ENCODE measurements at regions not wholly inside any gene's neighbourhood (a gene's known extent, or its start where the extent isn't known, plus 50 kb on each side); places are given as distances from the start of the nearest gene placed in this dataset.

DNA sequence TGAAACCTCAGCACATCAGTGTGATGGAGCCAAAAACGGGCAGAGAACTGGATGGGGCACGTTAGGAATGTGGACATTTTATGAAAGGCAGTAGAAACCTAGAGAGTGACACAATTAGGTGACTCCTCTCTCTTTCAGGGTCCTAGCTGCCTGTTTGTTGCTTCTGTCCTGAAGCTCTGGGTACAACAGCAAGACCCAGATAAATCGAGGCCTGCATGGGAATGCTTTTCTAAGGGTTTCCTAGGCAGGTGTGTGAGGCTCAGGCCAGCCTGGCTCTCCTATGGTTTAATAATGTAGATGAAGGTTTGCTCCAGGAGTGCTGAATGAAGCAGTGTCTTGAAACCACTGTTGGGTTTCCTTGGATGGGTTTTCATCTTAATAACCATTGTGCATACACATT lies 517.1 kb upstream of the RAB6C start:
- H3K27me3 ChIP-seq (ENCODE audit: insufficient read depth, low read length): no peaks in the 10 kb centered on the region
- H3K4me3 ChIP-seq (ENCODE audit: low read length): no peak overlapping the region
- no peaks in the 10 kb centered on the region for H3K9me3 ChIP-seq (ENCODE audit: low read depth, low read length)
- no peaks in the 10 kb centered on the region for H3K4me1 ChIP-seq (ENCODE audit: insufficient read depth, low read length)

DNA sequence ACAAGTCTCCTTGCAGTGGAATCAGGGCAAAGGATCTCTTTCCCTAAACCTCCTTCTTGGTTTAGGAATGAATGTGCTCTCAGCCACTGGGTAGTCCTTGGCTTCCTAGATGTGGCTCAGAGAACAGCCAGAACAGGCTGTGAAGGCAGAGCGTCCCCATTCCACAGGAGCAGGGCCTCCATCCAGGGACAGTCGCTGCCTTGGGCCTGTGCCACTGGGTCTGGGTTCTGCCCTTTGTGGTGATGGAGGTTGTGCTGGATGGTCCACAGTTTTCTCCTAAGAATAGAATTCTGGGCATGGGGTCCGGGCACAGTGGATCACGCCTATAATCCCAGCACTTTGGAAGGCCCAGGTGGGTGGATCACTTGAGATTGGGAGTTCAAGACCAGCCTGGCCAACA lies 516.5 kb upstream of the RAB6C start:
- Histone ChIP-seq H3K27me3 (ENCODE audit: insufficient read depth, low read length) (no peaks in the 10 kb centered on the region), H3K4me1 (ENCODE audit: insufficient read depth, low read length) (no peaks in the 10 kb centered on the region), H3K9me3 (ENCODE audit: low read depth, low read length) (no peaks in the 10 kb centered on the region), H3K4me3 (ENCODE audit: low read length) (no peak overlapping the region)

DNA sequence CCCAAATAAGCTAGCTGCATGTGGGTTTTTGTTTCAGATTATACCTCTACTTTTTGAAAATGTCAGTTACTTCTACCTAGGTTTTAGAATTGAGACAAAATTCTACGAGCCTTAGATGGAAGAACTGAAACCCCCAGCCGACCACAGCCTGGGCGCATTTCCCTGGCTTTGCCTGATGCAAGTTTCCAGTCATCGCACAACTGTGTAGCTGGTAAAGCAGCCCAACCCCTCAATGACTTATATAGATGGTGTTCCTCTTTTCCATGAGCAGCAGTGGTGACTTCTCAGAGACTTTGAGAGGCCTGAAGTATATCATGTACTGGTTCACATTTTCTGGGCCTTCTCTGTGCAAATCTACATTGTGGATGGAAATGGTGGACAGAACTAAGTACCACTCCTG lies 515.4 kb upstream of the RAB6C start:
- no peaks in the 10 kb centered on the region for H3K27me3 ChIP-seq (ENCODE audit: insufficient read depth, low read length)
- H3K4me1 ChIP-seq (ENCODE audit: insufficient read depth, low read length): no peaks in the 10 kb centered on the region
- H3K4me3 ChIP-seq (ENCODE audit: low read length): no peak overlapping the region
- no peaks in the 10 kb centered on the region for H3K9me3 ChIP-seq (ENCODE audit: low read depth, low read length)

DNA sequence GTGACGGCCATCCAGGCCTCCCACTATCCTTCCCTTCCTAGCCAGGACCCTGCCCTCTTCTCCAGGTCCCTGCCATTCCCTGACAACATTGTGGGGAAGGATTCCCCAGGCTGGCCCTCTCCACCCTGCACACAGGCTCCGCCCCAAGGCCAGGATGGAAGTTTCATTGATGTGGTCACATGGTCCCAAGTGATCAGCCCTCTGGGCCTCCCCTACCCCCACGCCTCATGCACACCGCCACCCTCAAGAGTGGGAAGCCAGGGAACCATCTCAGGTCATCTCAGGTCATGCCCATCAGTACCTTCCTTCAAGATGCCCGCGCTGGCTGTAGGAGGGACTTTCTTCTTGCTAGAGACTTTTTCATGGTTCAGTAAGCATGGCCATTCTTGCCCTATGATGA lies 514.8 kb upstream of the RAB6C start:
- no peaks in the 10 kb centered on the region for H3K27me3 ChIP-seq (ENCODE audit: insufficient read depth, low read length)
- no peaks in the 10 kb centered on the region for H3K4me1 ChIP-seq (ENCODE audit: insufficient read depth, low read length)
- H3K9me3 ChIP-seq (ENCODE audit: low read depth, low read length): no peaks in the 10 kb centered on the region
- H3K4me3 ChIP-seq (ENCODE audit: low read length): no peak overlapping the region

DNA sequence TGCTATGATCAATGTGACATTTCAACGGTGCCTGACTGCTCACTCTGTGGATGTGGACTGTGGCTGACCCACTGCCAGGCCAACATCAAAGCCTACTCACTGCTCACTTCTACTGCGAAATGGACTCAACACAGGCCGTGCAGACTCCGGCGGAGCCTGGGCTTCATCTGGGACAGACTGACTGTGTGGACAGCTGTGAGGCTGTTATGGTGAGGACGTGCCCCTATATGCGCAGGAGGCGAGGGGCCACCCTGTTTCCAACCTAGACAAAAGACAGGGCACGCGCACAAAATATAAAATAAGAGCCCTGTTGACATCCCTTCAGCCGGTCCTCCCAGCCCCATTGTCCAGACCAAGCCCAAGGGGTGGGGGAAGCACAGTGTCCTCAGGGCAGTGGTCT lies 514.4 kb upstream of the RAB6C start:
- H3K9me3 ChIP-seq (ENCODE audit: low read depth, low read length): no peaks in the 10 kb centered on the region

DNA sequence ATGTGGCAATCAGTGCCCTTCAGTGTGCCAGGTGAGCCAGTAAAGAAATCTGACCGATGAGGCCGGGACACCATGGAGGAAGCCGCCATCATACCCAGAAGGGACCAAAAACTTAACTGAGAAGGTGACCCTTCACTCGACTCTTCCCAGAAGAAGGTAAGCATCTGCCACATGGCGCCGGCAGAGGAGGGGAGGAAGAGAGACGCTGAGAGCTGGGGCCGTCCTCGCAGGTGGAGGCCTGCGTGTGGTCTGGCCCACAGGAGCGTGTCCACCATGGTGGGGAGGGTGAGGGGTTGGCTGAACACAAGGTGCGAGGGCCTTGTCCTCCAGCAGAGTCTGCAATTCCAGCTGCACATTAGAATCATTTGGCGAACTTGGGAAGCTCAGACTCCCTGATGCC lies 513.1 kb upstream of the RAB6C start:
- Histone ChIP-seq H3K4me1 (ENCODE audit: insufficient read depth, low read length) (no peaks in the 10 kb centered on the region), H3K9me3 (ENCODE audit: low read depth, low read length) (no peaks in the 10 kb centered on the region), H3K4me3 (ENCODE audit: low read length) (no peak overlapping the region), H3K27me3 (ENCODE audit: insufficient read depth, low read length) (no peaks in the 10 kb centered on the region)

More for the DNA sequence above, 514.4 kb upstream of the RAB6C start:
- Histone ChIP-seq H3K4me1 (ENCODE audit: insufficient read depth, low read length) (no peaks in the 10 kb centered on the region), H3K27me3 (ENCODE audit: insufficient read depth, low read length) (no peaks in the 10 kb centered on the region), H3K4me3 (ENCODE audit: low read length) (no peak overlapping the region)

DNA sequence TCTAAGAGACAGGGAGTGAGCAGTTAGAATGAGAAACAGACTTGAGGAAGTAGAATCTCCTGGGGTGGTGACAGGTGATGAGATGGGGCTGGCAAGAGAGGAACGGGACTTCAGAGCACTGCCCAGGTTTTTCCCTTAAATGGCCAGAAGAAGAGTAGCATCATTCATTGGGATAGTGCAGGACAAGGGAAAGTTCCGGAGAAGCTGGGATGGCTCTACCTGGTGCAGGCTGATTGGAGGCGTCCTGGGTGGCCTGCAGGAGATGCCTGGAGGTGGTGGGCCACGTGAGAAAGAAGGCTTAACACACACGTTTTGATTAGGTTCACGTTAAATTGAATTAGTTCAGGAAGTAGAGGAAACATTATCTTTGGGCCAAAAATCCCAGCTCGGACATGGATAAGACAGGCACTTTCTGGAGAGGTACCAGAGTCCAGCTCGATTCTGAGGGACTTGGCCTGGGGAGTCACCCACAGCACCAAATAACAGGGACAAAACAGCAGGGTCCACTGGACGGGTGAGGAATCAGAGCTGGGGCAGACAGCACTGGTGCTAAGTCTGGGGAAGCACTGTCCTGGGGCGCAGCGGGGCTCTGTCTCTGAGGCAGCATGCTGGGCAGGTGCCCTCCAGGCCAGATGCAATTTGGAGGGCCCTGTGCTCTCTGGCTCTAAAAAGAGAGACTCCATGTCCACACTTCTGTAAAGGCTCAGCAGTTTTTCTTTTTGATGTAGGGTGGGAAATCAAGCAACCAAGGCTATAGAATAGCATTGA lies 512.3 kb upstream of the RAB6C start:
- Histone ChIP-seq H3K27me3 (ENCODE audit: insufficient read depth, low read length) (peaks cover 3% of the 10 kb centered on the region), H3K9me3 (ENCODE audit: low read depth, low read length) (no peaks in the 10 kb centered on the region), H3K4me3 (ENCODE audit: low read length) (no peak overlapping the region), H3K4me1 (ENCODE audit: insufficient read depth, low read length) (no peaks in the 10 kb centered on the region)

DNA sequence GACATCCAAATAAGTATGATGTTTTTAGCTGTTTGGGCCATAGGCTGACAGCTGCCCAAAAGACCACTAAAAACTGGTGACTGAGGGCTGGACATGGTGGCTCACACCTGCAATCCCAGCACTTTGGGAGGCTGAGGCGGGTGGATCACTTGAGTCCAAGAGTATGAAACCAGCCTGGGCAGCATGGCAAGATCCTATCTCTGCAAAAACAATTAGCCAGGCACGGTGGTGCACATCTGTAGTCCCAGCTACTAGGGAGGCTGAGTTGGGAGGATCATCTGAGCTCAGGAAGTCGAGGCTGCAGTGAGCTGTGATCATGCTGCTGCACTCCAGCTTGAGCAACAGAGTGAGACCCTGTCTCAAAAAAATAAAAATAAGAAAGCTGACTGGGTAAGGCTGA lies 511.5 kb upstream of the RAB6C start:
- no peak overlapping the region for H3K4me3 ChIP-seq (ENCODE audit: low read length)

DNA sequence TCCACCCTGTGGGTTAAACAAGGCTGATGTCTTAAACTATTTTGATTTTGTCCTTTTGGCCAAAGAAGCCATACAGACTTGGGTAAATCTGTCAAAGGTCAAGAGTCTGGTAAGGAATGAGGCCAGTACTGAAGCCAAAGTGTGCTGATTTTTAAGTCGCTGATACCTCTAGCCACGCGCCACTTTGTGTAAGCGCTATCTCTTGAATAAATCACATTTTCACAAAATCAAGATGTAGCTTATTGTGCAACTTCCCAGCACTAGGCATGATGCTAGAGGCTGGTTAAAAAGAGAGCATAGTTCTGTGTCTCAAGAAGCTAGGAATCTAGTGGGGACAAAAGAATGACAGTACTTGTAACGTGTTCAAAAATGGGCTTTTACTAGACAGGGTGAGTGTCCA lies 510.6 kb upstream of the RAB6C start:
- H3K27me3 ChIP-seq (ENCODE audit: insufficient read depth, low read length): peaks cover 3% of the 10 kb centered on the region

More for the DNA sequence above, 511.5 kb upstream of the RAB6C start:
- no peaks in the 10 kb centered on the region for H3K9me3 ChIP-seq (ENCODE audit: low read depth, low read length)
- H3K27me3 ChIP-seq (ENCODE audit: insufficient read depth, low read length): peaks cover 3% of the 10 kb centered on the region
- no peaks in the 10 kb centered on the region for H3K4me1 ChIP-seq (ENCODE audit: insufficient read depth, low read length)

DNA sequence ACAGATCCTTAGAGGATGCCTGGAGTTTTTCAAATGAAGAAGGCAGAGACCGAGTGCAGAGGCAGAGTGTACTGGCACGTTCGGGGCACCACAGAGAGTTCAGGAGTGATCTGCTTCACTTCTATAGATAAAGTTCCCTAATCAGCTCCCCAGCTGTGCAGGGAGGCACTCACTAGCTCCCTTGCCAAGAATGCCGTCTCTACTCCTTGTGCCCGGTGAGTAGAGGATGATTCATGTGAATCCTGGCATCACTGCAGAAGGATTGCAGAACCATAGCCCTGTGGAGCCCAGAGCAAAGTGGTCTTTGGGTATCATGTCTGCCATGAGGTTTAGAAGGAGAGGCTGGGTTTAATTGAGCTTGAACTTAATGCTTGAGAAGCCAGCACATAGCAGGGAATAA lies 510.1 kb upstream of the RAB6C start:
- H3K4me1 ChIP-seq (ENCODE audit: insufficient read depth, low read length): no peaks in the 10 kb centered on the region
- H3K4me3 ChIP-seq (ENCODE audit: low read length): no peak overlapping the region
- H3K27me3 ChIP-seq (ENCODE audit: insufficient read depth, low read length): peaks cover 6% of the 10 kb centered on the region
- no peaks in the 10 kb centered on the region for H3K9me3 ChIP-seq (ENCODE audit: low read depth, low read length)

More for the DNA sequence above, 510.6 kb upstream of the RAB6C start:
- Histone ChIP-seq H3K9me3 (ENCODE audit: low read depth, low read length) (no peaks in the 10 kb centered on the region), H3K4me1 (ENCODE audit: insufficient read depth, low read length) (no peaks in the 10 kb centered on the region), H3K4me3 (ENCODE audit: low read length) (no peak overlapping the region)

DNA sequence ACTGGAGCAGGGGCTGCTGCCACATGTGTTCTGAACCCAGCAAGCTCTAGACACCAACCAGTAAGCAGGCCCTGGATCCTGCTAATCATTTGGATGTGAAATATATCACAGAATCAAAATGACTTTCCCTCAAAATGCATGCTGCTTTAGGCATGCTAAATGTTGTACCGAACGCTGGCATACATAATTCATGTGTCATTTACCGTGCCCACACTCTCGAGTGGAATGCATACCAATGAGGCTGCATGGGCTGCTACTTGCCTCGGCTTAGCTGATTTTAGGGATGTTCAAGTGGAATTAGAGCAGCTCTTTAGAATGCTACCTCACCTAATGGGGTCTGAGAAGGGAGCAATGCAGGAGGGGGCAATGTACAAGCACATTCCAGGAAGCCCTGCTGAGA lies 509.6 kb upstream of the RAB6C start:
- Histone ChIP-seq H3K9me3 (ENCODE audit: low read depth, low read length) (no peaks in the 10 kb centered on the region), H3K4me1 (ENCODE audit: insufficient read depth, low read length) (no peaks in the 10 kb centered on the region), H3K4me3 (ENCODE audit: low read length) (no peak overlapping the region)

DNA sequence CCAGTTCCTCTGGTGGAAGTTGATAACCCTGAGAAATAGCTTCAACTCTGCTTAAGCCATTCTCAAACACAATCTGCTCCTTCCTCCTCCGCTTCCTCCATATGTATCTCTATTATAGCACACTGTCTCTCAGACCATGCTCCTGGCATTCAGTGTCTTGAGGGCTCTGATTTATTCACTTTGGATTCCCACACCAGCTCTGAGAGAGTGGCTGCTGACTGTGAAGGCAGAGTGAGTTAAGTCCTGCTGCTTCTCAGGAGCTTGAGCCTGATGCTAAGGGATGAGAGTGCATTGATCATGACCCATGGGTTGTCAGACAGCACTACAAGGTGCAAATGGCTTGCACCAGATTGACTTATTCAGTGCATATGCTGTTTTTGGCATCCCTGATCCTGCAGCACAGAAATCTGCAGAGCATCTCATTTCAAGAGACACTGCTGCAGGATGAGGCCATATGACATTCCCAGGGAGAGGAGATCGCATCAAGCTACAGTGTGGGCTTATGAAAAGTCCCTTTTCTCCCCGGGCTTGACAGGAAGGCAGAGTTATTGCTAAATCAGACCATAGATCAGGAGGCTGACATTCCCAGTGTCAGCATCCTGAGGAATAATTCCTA lies 500.5 kb upstream of the RAB6C start:
- no peaks in the 10 kb centered on the region for H3K9me3 ChIP-seq (ENCODE audit: low read depth, low read length)

More for the DNA sequence above, 509.6 kb upstream of the RAB6C start:
- peaks cover 6% of the 10 kb centered on the region for H3K27me3 ChIP-seq (ENCODE audit: insufficient read depth, low read length)

DNA sequence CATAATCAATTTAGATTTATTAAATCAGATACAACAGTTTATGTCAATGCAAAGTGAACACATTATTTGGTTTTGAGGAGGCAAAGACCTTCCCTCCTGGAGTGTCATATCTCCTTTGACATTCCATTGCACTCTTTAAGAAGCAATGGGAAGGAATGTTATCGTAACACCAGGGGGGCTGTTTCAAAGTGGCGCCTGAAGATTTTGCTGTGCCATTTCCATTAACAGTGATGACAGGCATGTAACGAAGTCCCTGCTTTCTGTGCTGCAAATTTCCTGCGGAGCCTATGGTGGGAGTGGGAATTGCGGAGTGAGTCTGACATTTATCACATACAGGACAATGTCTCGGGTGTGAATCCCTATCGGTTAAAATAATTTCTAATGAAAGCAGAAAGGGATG lies 499.6 kb upstream of the RAB6C start:
- no peaks in the 10 kb centered on the region for H3K9me3 ChIP-seq (ENCODE audit: low read depth, low read length)
- H3K4me3 ChIP-seq (ENCODE audit: low read length): no peak overlapping the region
- no peaks in the 10 kb centered on the region for H3K27me3 ChIP-seq (ENCODE audit: insufficient read depth, low read length)
- H3K4me1 ChIP-seq (ENCODE audit: insufficient read depth, low read length): no peaks in the 10 kb centered on the region

More for the DNA sequence above, 500.5 kb upstream of the RAB6C start:
- Histone ChIP-seq H3K4me3 (ENCODE audit: low read length) (no peak overlapping the region), H3K27me3 (ENCODE audit: insufficient read depth, low read length) (peaks cover 3% of the 10 kb centered on the region), H3K4me1 (ENCODE audit: insufficient read depth, low read length) (no peaks in the 10 kb centered on the region)

DNA sequence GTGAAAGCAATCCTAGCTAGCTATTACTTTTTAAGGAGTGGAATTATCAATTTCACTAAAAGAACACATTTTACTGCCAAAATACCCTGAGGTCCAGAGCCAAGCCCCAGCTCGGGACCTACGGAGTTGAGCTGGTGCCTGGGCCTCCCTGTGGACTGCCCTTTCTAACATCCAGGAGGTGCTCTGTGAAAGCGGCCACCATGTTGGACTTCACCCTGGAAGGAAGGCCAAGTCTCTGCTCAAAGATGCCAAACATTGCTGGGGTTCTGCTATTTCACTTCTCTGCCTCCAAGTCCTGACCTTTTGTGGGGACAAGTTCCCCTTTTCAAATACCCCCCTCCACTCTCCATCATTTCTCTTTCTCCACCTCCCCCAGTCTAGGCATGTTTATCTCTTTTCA lies 498.7 kb upstream of the RAB6C start:
- Histone ChIP-seq H3K27me3 (ENCODE audit: insufficient read depth, low read length) (no peaks in the 10 kb centered on the region), H3K4me1 (ENCODE audit: insufficient read depth, low read length) (no peaks in the 10 kb centered on the region), H3K9me3 (ENCODE audit: low read depth, low read length) (no peaks in the 10 kb centered on the region), H3K4me3 (ENCODE audit: low read length) (no peak overlapping the region)

DNA sequence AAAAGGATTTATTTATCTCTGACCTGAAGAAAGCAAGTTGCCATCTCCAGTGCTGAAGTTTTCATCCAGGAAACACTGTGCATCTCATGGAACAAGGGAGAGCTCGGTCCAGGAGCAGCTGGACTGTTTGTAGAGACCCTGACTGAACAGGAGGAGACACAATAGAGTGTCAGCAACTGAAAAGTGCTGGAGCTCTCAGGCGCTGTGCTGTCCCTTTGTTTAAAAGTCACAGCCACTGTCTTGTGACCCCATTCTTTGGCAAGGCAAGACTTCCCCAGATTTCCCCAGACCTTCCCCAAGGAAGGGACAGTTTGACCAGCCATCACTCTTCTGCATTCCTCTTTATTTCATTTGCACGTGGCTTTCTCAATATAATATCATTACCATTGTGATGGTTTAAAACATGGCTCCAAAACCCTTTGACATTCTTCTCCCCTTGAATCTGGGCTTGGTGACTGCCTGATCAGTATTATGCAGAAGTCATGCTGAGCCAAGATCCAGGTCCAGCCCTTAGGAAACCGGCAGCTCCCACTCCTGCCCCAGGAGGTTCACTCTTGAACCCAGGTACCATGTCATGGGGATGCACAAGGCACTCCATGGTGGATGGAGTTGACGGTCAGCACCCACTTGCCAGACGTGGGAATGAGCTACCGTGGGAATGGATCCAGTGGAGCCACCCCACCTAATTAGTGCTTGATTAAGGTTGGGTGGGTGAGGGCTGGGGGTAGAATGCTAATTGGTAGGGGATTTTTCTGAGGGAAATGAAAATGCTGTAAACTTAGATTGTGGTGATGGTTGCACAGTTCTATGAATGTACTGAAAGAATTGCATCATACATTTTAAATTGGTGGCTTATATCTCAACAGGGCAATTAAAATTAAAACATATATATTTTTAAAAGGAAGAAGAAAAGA lies 497.9 kb upstream of the RAB6C start:
- H3K4me3 ChIP-seq (ENCODE audit: low read length): no peak overlapping the region
- H3K27me3 ChIP-seq (ENCODE audit: insufficient read depth, low read length): no peaks in the 10 kb centered on the region
- no peaks in the 10 kb centered on the region for H3K9me3 ChIP-seq (ENCODE audit: low read depth, low read length)
- no peaks in the 10 kb centered on the region for H3K4me1 ChIP-seq (ENCODE audit: insufficient read depth, low read length)

All from mononuclear cell (primary cell).